Activated naive CD4-positive, alpha-beta T cell treated with anti-CD3 and anti-CD28 coated beads, Interleukin-2, amount 50 U/mL, for 24 hours (primary cell): ENCODE measurements at regions not wholly inside any gene's neighbourhood (a gene's known extent, or its start where the extent isn't known, plus 50 kb on each side); places are given as distances from the start of the nearest gene placed in this dataset.

ENCODE experiments used
- H3K27ac Mint-ChIP-seq: one replicate; pipeline ENCODE4 v1.8.0; 2021; ENCODE audit warnings: mild to moderate bottlenecking, mixed read lengths
- H3K27me3 Mint-ChIP-seq: one replicate; pipeline ENCODE4 v1.8.0; 2021; ENCODE audit warnings: mixed read lengths
- H3K36me3 Mint-ChIP-seq: one replicate; pipeline ENCODE4 v1.8.0; 2021; ENCODE audit warnings: mixed read lengths
- H3K4me1 Mint-ChIP-seq: one replicate; pipeline ENCODE4 v1.8.0; 2021; ENCODE audit warnings: mixed read lengths
- H3K4me3 Mint-ChIP-seq: one replicate; pipeline ENCODE4 v1.8.0; 2021; ENCODE audit warnings: mild to moderate bottlenecking, mixed read lengths
- H3K9me3 Mint-ChIP-seq: one replicate; pipeline ENCODE4 v1.8.0; 2021; ENCODE audit warnings: mixed read lengths

DNA sequence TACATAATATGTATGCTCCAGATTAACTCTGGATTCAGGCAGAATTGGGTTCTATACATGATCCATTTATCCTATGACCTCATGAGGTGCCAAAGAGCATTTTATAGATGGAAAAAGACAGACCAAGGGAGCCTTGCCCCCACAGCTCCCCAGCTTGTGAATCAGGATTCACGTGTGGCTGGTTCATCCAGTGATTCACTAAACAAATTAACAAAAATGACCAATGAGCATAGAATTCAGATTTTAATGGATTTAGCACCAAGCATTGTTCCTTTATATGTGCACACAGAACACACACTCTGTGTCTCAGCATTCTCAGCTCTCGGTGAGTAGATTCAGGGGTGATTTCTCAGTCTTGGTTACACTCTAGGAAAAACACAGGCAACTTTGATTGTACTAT, 51.7 kb upstream of the BARHL2 start:
- H3K36me3 Mint-ChIP-seq: no peaks in the 10 kb centered on the region
- no peaks in the 10 kb centered on the region for H3K9me3 Mint-ChIP-seq
- H3K4me1 Mint-ChIP-seq: no peaks in the 10 kb centered on the region
- no peak overlapping the region for H3K27ac Mint-ChIP-seq
- H3K4me3 Mint-ChIP-seq: no peak overlapping the region
- peaks cover 23% of the 10 kb centered on the region for H3K27me3 Mint-ChIP-seq

DNA sequence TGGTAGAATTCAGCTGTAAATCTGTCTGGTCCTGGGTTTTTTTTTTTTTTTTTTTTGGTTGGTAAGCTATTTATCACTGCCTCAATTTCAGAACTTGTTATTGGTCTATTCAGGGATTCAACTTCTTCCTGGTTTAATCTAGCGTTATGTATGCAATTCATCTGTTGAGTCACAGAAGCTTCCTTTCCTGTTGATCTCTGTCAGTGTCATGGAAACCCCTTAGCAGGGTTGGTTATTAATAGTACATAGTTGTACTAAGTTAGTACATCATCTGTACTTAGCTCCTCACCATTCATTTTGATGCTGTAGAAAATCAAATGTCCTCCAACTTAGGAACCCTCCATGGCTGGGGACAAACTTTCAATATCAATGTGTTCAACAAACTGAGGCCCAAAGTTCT, 51.0 kb upstream of the BARHL2 start:
- Mint-ChIP-seq H3K4me1 (no peaks in the 10 kb centered on the region), H3K27ac (no peak overlapping the region), H3K36me3 (no peaks in the 10 kb centered on the region), H3K4me3 (no peak overlapping the region), H3K27me3 (peaks cover 25% of the 10 kb centered on the region), H3K9me3 (no peaks in the 10 kb centered on the region)
